Esophagus (tissue), 2 donors: ENCODE measurements at regions not wholly inside any gene's neighbourhood (a gene's known extent, or its start where the extent isn't known, plus 50 kb on each side); places are given as distances from the start of the nearest gene placed in this dataset.
"Not testable (repeated sequence)": the region's sequence is repeated elsewhere in the genome, so short reads cannot be mapped to it uniquely, and the experiment has no call there.

Experiments used
- H3K27ac ChIP-seq, 2 donors: one replicate each; pipeline ENCODE4 v1.5.1; 2013; ENCODE audit warnings: low read depth in 2 of 2, mild to moderate bottlenecking in 2 of 2, inconsistent platforms in 1 of 2, low read length in 1 of 2, moderate library complexity in 1 of 2
- H3K27me3 ChIP-seq, 2 donors: one replicate each; pipeline ENCODE4 v1.6.1; 2013; ENCODE audit warnings: low read length in 2 of 2, control low read depth in 1 of 2, mild to moderate bottlenecking in 1 of 2; ENCODE audit not compliant: insufficient read depth in 2 of 2, control insufficient read depth in 1 of 2
- H3K36me3 ChIP-seq, 2 donors: one replicate each; pipeline ENCODE4 v1.6.1; 2013; ENCODE audit warnings: low read length in 1 of 2; ENCODE audit not compliant: control insufficient read depth in 2 of 2, insufficient read depth in 2 of 2
- H3K4me1 ChIP-seq, 2 donors: one replicate each; pipeline ENCODE4 v1.6.1; 2013; ENCODE audit warnings: low read length in 1 of 2; ENCODE audit not compliant: control insufficient read depth in 2 of 2, insufficient read depth in 2 of 2
- H3K4me3 ChIP-seq, 2 donors: one replicate each; pipeline ENCODE4 v1.5.1; 2013; ENCODE audit warnings: low read length in 2 of 2, mild to moderate bottlenecking in 2 of 2, low read depth in 1 of 2, moderate library complexity in 1 of 2
- H3K9me3 ChIP-seq, 2 donors: one replicate each; pipeline ENCODE4 v1.6.1; 2013; ENCODE audit warnings: mild to moderate bottlenecking in 2 of 2, low read depth in 1 of 2, low read length in 1 of 2, moderate library complexity in 1 of 2; ENCODE audit not compliant: control insufficient read depth in 2 of 2, insufficient read depth in 1 of 2
- WGBS, 2 donors: extraction: QIAGEN DNeasy Blood & Tissue Kit; methylation state at CpG; one replicate each; pipeline ENCODE4 v1.1.7; 2013; 5-methylcytosine and 5-hydroxymethylcytosine counted together
- donor health status: healthy with polysubstance abuse.
- donor health status: Bipolar disorder and iron deficiency.

GRCh38 chr4:19492606-19493005, 759.1 kb upstream of the SLIT2 start:
- WGBS, 2 donors: 94 to 96% methylated on average over 2 of the region's 2 CpGs
- Histone ChIP-seq H3K9me3 (no peaks in the 10 kb centered on the region), H3K4me3 (no peak overlapping the region), H3K27me3 (no peaks in the 10 kb centered on the region), H3K4me1 (no peaks in the 10 kb centered on the region), H3K27ac (no peak overlapping the region), H3K36me3 (no peaks in the 10 kb centered on the region)

- H3K9me3 ChIP-seq: no peaks in the 10 kb centered on the region
- no peaks in the 10 kb centered on the region for H3K27me3 ChIP-seq
- H3K36me3 ChIP-seq: no peaks in the 10 kb centered on the region
- WGBS, 2 donors: 58 to 59% methylated on average over 3 of the region's 3 CpGs
- no peaks in the 10 kb centered on the region for H3K4me1 ChIP-seq
- H3K4me3 ChIP-seq: no peak overlapping the region
- no peak overlapping the region for H3K27ac ChIP-seq
Observed at GRCh38 chr4:19486400-19486799, 765.3 kb upstream of the SLIT2 start.

GRCh38 chr4:19478791-19479190, 772.9 kb upstream of the SLIT2 start:
- H3K4me3 ChIP-seq: no peak overlapping the region
- WGBS, 2 donors: 98% methylated on average over 2 of the region's 2 CpGs
- no peaks in the 10 kb centered on the region for H3K4me1 ChIP-seq
- H3K27ac ChIP-seq: no peak overlapping the region
- H3K36me3 ChIP-seq: no peaks in the 10 kb centered on the region
- no peaks in the 10 kb centered on the region for H3K27me3 ChIP-seq
- H3K9me3 ChIP-seq: no peaks in the 10 kb centered on the region

- Histone ChIP-seq H3K27ac (no peak overlapping the region), H3K4me1 (no peaks in the 10 kb centered on the region)
- 66 to 79% methylated on average over 1 of the region's 1 CpG for whole genome bisulfite sequencing, 2 donors
Observed at GRCh38 chr4:19473569-19473968, 778.1 kb upstream of the SLIT2 start.

GRCh38 chr4:19472666-19473065, 779.0 kb upstream of the SLIT2 start:
- 15 to 21% methylated on average over 1 of the region's 1 CpG for WGBS, 2 donors
- H3K36me3 ChIP-seq: no peaks in the 10 kb centered on the region
- H3K4me3 ChIP-seq: no peak overlapping the region
- no peaks in the 10 kb centered on the region for H3K4me1 ChIP-seq
- H3K27me3 ChIP-seq: no peaks in the 10 kb centered on the region
- no peaks in the 10 kb centered on the region for H3K9me3 ChIP-seq
- no peak overlapping the region for H3K27ac ChIP-seq

More at GRCh38 chr4:19473569-19473968, 778.1 kb upstream of the SLIT2 start:
- H3K4me3 ChIP-seq: no peak overlapping the region
- H3K27me3 ChIP-seq: no peaks in the 10 kb centered on the region
- no peaks in the 10 kb centered on the region for H3K36me3 ChIP-seq
- H3K9me3 ChIP-seq: no peaks in the 10 kb centered on the region

GRCh38 chr4:19470001-19470400, 781.7 kb upstream of the SLIT2 start:
- WGBS, 2 donors: 85 to 89% methylated on average over 5 of the region's 5 CpGs
- not testable (repeated sequence) for H3K27me3 ChIP-seq, H3K4me1 ChIP-seq, H3K36me3 ChIP-seq, H3K9me3 ChIP-seq, H3K27ac ChIP-seq, H3K4me3 ChIP-seq

GRCh38 chr4:19462117-19462516, 789.6 kb upstream of the SLIT2 start:
- no peaks in the 10 kb centered on the region for H3K27me3 ChIP-seq
- no peaks in the 10 kb centered on the region for H3K36me3 ChIP-seq
- WGBS, 2 donors: 33 to 80% methylated on average over 1 of the region's 1 CpG
- H3K27ac ChIP-seq: no peak overlapping the region
- H3K4me3 ChIP-seq: no peak overlapping the region
- H3K4me1 ChIP-seq: no peaks in the 10 kb centered on the region
- H3K9me3 ChIP-seq: no peaks in the 10 kb centered on the region

- 90 to 94% methylated on average over 21 of the region's 21 CpGs for WGBS, 2 donors
- Histone ChIP-seq H3K27ac (no peak overlapping the region), H3K4me1 (no peaks in the 10 kb centered on the region)
Observed at GRCh38 chr4:19455850-19456602, 795.7 kb upstream of the SLIT2 start.

GRCh38 chr4:19455196-19455595, 796.5 kb upstream of the SLIT2 start:
- Histone ChIP-seq H3K27me3 (no peaks in the 10 kb centered on the region), H3K27ac (no peak overlapping the region), H3K4me3 (no peak overlapping the region), H3K4me1 (no peaks in the 10 kb centered on the region), H3K36me3 (no peaks in the 10 kb centered on the region), H3K9me3 (peaks cover 0 to 2% of the 10 kb centered on the region in 2 donors)
- WGBS, 2 donors: 87% methylated on average over 14 of the region's 14 CpGs

More at GRCh38 chr4:19455850-19456602, 795.7 kb upstream of the SLIT2 start:
- Histone ChIP-seq H3K9me3 (peaks cover 0 to 2% of the 10 kb centered on the region in 2 donors), H3K4me3 (no peak overlapping the region), H3K27me3 (no peaks in the 10 kb centered on the region), H3K36me3 (no peaks in the 10 kb centered on the region)

- H3K27ac ChIP-seq: no peak overlapping the region
- no peaks in the 10 kb centered on the region for H3K4me1 ChIP-seq
- H3K4me3 ChIP-seq: no peak overlapping the region
- no peaks in the 10 kb centered on the region for H3K36me3 ChIP-seq
- no peaks in the 10 kb centered on the region for H3K27me3 ChIP-seq
- H3K9me3 ChIP-seq: peaks cover 0 to 4% of the 10 kb centered on the region in 2 donors
- 78 to 84% methylated on average over 1 of the region's 1 CpG for WGBS, 2 donors
Observed at GRCh38 chr4:19438233-19438632, 813.5 kb upstream of the SLIT2 start.
